ENCODE measurements at regions not wholly inside any gene's neighbourhood (a gene's known extent, or its start where the extent isn't known, plus 50 kb on each side); places are given as distances from the start of the nearest gene placed in this dataset.

DNA sequence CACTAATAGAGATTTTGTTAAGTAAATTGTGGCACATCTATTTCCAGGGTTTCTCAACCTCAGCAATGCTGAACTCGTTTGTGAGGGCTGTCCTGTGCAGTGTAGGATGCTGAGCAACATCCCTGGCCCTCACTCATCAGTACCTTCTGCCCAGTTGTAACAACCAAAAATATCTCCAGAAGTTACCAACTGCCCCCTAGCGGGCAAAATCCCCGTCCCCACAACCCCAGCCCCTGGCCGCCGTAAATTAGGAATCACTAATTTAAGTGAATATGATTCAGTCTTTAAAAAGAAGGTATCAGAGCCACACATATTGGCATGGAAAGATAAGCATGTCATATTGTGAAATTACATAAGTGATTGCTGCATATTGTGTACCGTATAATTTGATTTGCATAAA is 123.4 kb downstream of the ASB9 start:
- no peak overlapping the region for H3K27ac ChIP-seq
- TF ChIP-seq ZFX (IDR thresholded peaks at IDR 0.05; ENCODE audit: borderline replicate concordance): no peak
- TF ChIP-seq, protein P1, sequence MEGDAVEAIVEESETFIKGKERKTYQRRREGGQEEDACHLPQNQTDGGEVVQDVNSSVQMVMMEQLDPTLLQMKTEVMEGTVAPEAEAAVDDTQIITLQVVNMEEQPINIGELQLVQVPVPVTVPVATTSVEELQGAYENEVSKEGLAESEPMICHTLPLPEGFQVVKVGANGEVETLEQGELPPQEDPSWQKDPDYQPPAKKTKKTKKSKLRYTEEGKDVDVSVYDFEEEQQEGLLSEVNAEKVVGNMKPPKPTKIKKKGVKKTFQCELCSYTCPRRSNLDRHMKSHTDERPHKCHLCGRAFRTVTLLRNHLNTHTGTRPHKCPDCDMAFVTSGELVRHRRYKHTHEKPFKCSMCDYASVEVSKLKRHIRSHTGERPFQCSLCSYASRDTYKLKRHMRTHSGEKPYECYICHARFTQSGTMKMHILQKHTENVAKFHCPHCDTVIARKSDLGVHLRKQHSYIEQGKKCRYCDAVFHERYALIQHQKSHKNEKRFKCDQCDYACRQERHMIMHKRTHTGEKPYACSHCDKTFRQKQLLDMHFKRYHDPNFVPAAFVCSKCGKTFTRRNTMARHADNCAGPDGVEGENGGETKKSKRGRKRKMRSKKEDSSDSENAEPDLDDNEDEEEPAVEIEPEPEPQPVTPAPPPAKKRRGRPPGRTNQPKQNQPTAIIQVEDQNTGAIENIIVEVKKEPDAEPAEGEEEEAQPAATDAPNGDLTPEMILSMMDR (IDR thresholded peaks at IDR 0.05): peak; percentile 49

DNA sequence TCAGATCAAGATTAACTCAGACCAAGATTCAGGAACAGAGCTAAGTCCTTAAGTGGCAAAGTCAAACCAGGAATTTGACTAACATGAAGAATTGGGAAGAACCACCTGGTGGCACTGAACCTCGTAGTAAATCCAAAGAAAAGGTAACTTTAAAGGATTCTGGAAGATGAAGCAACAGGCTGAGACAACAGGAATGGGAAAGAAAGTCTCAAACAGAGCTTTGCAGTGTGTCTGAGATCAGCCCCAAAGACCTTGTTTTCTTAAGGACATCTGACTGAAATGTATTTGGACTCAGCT is 126.1 kb downstream of the ASB9 start:
- no peak overlapping the region for H3K27ac ChIP-seq
- TF ChIP-seq ZFX (IDR thresholded peaks at IDR 0.05; ENCODE audit: borderline replicate concordance): no peak

DNA sequence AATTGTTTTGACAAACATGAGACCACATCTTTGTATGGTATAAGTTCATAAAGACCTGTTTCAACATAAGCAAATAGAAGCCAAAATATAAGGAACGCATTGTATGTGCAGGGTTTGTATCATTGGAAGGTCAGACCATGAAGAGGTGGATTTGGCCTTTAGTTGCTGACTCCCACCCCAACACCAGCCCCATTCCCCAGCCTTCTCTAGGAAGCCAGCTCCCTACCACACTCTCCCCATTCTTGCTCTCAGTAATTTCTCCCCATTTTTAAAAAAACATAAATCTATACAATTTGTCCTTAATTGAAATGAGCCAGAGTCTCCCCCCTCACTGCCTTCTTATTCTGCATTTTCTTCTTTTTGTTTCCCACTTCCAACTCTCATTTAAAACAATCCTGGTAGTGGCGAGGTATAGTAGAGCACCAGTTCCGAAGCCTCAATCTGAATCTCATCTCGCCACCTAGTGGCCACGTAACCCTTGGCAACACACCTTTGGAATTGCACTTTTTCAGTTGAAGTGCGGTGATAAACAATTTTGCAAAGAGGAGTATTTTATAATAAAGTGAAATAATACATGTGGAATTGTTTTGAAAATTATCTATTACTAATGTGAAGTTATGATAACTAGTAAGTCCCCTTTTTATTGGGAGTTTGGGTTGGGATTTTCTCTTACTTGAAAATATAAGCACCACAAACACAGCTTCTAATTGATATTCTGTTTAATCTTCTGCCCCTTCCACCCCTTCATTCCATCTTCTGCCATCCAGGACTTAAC is 126.6 kb downstream of the ASB9 start:
- no peak overlapping the region for H3K27ac ChIP-seq
- no peak for TF ChIP-seq ZFX (IDR thresholded peaks at IDR 0.05; ENCODE audit: borderline replicate concordance)
- TF ChIP-seq, protein P1 (IDR thresholded peaks at IDR 0.05): peak; percentile 72

DNA sequence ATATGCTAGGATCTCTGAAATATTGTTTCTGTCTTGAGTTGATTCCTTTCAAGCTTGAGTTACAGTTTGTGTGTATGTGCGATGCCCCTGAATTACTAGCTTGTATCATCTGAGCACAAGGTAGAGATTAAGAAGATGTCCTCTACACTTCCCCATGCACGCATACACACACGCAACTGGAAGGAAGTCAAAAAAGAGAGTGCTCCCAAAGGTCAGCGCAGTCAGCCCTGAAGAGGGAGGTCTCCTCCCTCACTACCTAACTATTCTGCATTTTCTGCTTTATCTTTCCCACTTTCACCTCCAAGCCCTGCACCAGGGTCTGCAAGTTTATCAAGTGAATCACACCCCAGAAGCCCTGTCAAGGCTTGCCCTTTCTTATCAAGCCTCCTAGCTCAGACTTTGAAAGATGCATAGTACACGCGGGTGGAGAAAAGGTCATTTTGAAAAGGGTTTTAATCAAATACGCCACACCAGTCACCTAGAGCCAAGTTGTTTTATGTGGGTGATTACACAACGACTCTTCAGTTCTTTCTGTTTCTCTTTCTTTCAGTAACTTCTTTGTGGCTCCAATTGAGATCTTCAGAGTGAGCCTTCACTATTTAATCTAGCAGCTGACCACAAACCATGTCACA is 127.7 kb downstream of the ASB9 start:
- TF ChIP-seq, protein P1 (IDR thresholded peaks at IDR 0.05): no peak
- TF ChIP-seq ZFX (IDR thresholded peaks at IDR 0.05; ENCODE audit: borderline replicate concordance): no peak
- no peak overlapping the region for H3K27ac ChIP-seq

DNA sequence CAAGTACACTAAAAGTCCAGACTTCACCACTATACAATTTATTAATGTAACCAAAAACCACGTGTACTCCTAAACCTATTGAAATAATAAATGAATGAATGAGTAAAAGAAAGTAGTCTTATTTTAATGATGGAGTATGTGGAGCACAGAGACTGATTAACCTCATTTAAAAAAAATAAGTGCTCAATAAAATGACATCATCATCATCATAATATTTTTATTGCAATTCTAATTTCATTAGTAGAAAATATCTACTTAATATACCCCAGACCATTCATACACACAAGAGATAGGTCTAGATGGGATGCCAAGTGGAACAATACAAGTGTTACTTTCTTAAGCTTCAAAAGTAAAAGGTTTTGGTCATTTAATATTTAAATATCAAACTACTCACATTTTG is 133.1 kb downstream of the ASB9 start:
- no peak overlapping the region for H3K27ac ChIP-seq
- no peak for TF ChIP-seq ZFX (IDR thresholded peaks at IDR 0.05; ENCODE audit: borderline replicate concordance)
- TF ChIP-seq, protein P1 (IDR thresholded peaks at IDR 0.05): no peak

DNA sequence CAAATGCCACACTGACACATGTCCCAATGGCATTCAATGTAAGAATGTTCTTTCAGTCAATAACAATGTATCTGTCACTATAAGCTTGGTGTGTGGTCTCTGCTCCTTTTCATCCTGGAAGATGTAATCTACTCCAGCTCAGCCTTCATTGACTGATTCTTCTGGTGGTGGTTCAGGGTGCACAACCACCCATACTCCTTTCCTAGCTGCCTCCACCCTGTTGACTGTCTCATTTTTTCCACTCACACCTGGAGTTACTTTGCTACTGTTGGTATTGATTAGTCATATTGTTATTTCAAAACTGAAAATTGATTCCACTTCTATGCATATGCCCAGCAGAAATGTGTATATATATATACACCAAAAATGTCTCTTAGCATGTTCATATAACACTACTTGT is 140.5 kb downstream of the ASB9 start:
- TF ChIP-seq, protein P1 (IDR thresholded peaks at IDR 0.05): no peak
- no peak for TF ChIP-seq ZFX (IDR thresholded peaks at IDR 0.05; ENCODE audit: borderline replicate concordance)
- no peak overlapping the region for H3K27ac ChIP-seq

DNA sequence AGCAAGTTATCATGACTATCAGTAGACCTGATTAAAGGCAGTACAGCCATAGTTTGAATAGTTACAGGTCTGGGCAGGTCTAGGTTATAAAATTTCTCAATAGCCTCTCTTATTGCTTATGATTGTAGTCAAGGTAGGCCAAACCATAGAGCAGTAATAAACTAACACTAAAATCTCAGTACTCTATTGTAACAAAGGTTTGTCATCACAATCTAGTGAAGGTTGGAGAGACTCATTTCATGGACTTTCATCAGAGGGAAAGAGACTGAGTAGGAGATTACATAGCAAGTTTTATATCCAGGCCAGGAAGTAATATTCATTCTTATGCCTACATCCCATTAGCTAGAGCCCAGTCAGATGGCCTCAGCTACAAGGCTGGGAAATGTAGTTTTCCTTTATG is 141.0 kb downstream of the ASB9 start:
- TF ChIP-seq, protein P1 (IDR thresholded peaks at IDR 0.05): no peak
- H3K27ac ChIP-seq: no peak overlapping the region

Measured in 22Rv1 (cell line).